ENCODE measurements at regions not wholly inside any gene's neighbourhood (a gene's known extent, or its start where the extent isn't known, plus 50 kb on each side); places are given as distances from the start of the nearest gene placed in this dataset.

GRCh38 chr2:7899923-7900322, 781.9 kb upstream of the ID2 start:
- Mint-ChIP-seq H3K9me3 (peaks cover 10% of the 10 kb centered on the region), H3K4me3 (no peak overlapping the region), H3K4me1 (peaks cover 31% of the 10 kb centered on the region), H3K36me3 (peaks cover 2% of the 10 kb centered on the region), H3K27me3 (ENCODE audit: insufficient read depth, low read depth) (peaks cover 16% of the 10 kb centered on the region), H3K27ac (no peak overlapping the region)
- no peaks in the 10 kb centered on the region for H3K79me2 ChIP-seq (ENCODE audit: low read depth)
- DNase-seq (ENCODE audit: low spot score) = no peak
- peaks cover 5% of the 10 kb centered on the region for H3F3A ChIP-seq (ENCODE audit: low read depth)
- H2AFZ ChIP-seq (replicated peaks) = peak overlapping the region; percentile 0
- H3K9ac ChIP-seq = no peak overlapping the region
- no peaks in the 10 kb centered on the region for H3K36me3 ChIP-seq
- peaks cover 19% of the 10 kb centered on the region for H3K4me1 ChIP-seq
- H3K4me3 ChIP-seq = no peak overlapping the region
- H4K20me1 ChIP-seq (ENCODE audit: low read depth) = no peaks in the 10 kb centered on the region
- peak overlapping the region; percentile 1 for H3K4me2 ChIP-seq
- peaks cover 50% of the 10 kb centered on the region for H3K27me3 ChIP-seq
- H3K27ac ChIP-seq = no peak overlapping the region
- no peaks in the 10 kb centered on the region for H3K9me3 ChIP-seq (ENCODE audit: low read depth)
- TF ChIP-seq EZH2 (IDR thresholded peaks at IDR 0.05) = no peak
- TF ChIP-seq EZH2phosphoT487 (IDR thresholded peaks at IDR 0.05) = no peak
- TF ChIP-seq, protein P1, sequence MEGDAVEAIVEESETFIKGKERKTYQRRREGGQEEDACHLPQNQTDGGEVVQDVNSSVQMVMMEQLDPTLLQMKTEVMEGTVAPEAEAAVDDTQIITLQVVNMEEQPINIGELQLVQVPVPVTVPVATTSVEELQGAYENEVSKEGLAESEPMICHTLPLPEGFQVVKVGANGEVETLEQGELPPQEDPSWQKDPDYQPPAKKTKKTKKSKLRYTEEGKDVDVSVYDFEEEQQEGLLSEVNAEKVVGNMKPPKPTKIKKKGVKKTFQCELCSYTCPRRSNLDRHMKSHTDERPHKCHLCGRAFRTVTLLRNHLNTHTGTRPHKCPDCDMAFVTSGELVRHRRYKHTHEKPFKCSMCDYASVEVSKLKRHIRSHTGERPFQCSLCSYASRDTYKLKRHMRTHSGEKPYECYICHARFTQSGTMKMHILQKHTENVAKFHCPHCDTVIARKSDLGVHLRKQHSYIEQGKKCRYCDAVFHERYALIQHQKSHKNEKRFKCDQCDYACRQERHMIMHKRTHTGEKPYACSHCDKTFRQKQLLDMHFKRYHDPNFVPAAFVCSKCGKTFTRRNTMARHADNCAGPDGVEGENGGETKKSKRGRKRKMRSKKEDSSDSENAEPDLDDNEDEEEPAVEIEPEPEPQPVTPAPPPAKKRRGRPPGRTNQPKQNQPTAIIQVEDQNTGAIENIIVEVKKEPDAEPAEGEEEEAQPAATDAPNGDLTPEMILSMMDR (IDR thresholded peaks at IDR 0.05) = no peak

DNA sequence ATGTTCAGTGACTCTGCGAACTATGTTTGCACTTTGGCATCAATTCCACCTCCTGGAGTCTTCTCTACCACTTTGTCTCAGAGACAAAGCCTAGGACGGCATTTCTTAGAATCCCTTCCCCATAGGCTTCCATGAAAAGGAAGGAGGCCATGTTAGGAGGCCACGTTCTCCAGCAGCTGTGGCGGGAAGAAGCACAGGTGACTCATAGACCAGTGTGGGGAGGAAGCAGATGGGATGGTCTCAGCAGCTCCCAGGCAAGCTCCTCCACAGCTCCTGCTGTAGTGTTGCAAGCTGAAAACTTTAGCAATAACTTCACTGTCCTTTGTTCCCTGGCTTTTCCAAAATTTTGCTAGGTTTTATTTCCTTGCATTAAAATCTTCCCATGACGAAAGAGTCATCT, 781.3 kb upstream of the ID2 start:
- Histone ChIP-seq H3K4me3 (no peak overlapping the region), H4K20me1 (ENCODE audit: low read depth) (no peaks in the 10 kb centered on the region), H3K27ac (no peak overlapping the region), H3K4me2 (no peak overlapping the region), H3F3A (ENCODE audit: low read depth) (peaks cover 5% of the 10 kb centered on the region), H3K9me3 (ENCODE audit: low read depth) (no peaks in the 10 kb centered on the region), H3K4me1 (peaks cover 22% of the 10 kb centered on the region), H3K9ac (no peak overlapping the region), H3K79me2 (ENCODE audit: low read depth) (no peaks in the 10 kb centered on the region), H3K36me3 (no peaks in the 10 kb centered on the region), H2AFZ (replicated peaks) (no peak overlapping the region), H3K27me3 (peaks cover 50% of the 10 kb centered on the region)
- no peak overlapping the region for H3K27ac Mint-ChIP-seq
- H3K27me3 Mint-ChIP-seq (ENCODE audit: insufficient read depth, low read depth) = peaks cover 15% of the 10 kb centered on the region
- TF ChIP-seq EZH2 (IDR thresholded peaks at IDR 0.05) = no peak
- no peak for TF ChIP-seq EZH2phosphoT487 (IDR thresholded peaks at IDR 0.05)
- TF ChIP-seq, protein P1 (IDR thresholded peaks at IDR 0.05) = no peak
- peaks cover 2% of the 10 kb centered on the region for H3K36me3 Mint-ChIP-seq
- H3K4me3 Mint-ChIP-seq = no peak overlapping the region
- DNase-seq (ENCODE audit: low spot score) = no peak
- peaks cover 36% of the 10 kb centered on the region for H3K4me1 Mint-ChIP-seq
- peaks cover 10% of the 10 kb centered on the region for H3K9me3 Mint-ChIP-seq

DNA sequence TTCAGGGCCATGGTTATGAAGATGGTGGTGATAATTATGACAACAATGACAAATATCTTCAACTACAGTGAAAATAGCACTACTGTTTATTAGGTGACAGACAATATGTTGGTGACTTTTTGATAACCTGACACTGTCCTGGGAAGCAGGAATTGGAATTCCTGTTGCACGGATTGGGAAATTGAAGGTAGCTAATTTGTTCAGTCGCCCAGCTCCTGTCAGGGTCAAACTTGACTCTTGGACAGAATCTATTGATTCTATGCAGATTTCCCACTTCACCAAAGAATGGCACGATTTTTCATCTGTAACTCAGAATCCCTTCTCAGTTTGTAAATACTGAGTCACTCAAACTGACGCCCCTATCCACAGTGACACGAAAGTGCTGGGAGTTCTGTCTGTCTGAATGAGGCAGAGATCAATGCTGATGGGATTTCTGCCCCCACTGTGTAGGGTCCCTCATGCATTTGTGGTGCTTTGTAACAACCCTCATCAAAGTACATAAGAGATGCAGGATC, 779.5 kb upstream of the ID2 start:
- no peak overlapping the region for H3K4me3 ChIP-seq
- no peak for TF ChIP-seq EZH2 (IDR thresholded peaks at IDR 0.05)
- TF ChIP-seq, protein P1 (IDR thresholded peaks at IDR 0.05) = no peak
- no peak for TF ChIP-seq EZH2phosphoT487 (IDR thresholded peaks at IDR 0.05)
- H3K4me1 Mint-ChIP-seq = peaks cover 46% of the 10 kb centered on the region
- no peak overlapping the region for H3K9ac ChIP-seq
- no peaks in the 10 kb centered on the region for H3K36me3 ChIP-seq
- no peak for DNase-seq (ENCODE audit: low spot score)
- no peaks in the 10 kb centered on the region for H3K79me2 ChIP-seq (ENCODE audit: low read depth)
- no peak overlapping the region for H3K4me3 Mint-ChIP-seq
- H3K9me3 Mint-ChIP-seq = peaks cover 10% of the 10 kb centered on the region
- peaks cover 10% of the 10 kb centered on the region for H3K27me3 Mint-ChIP-seq (ENCODE audit: insufficient read depth, low read depth)
- peaks cover 5% of the 10 kb centered on the region for H3F3A ChIP-seq (ENCODE audit: low read depth)
- H2AFZ ChIP-seq (replicated peaks) = no peak overlapping the region
- peaks cover 46% of the 10 kb centered on the region for H3K27me3 ChIP-seq
- no peaks in the 10 kb centered on the region for H4K20me1 ChIP-seq (ENCODE audit: low read depth)
- no peak overlapping the region for H3K27ac Mint-ChIP-seq
- H3K4me1 ChIP-seq = peaks cover 34% of the 10 kb centered on the region
- no peaks in the 10 kb centered on the region for H3K9me3 ChIP-seq (ENCODE audit: low read depth)
- H3K27ac ChIP-seq = no peak overlapping the region
- H3K36me3 Mint-ChIP-seq = peaks cover 2% of the 10 kb centered on the region
- no peak overlapping the region for H3K4me2 ChIP-seq
